ENCODE measurements at regions not wholly inside any gene's neighbourhood (a gene's known extent, or its start where the extent isn't known, plus 50 kb on each side); places are given as distances from the start of the nearest gene placed in this dataset.

GRCh38 chr10:21191512-21191911, 294.4 kb upstream of the NEBL start:
- TF ChIP-seq SREBF2 (IDR thresholded peaks at IDR 0.05; ENCODE audit: low read length) (no peak), CTCF (IDR thresholded peaks at IDR 0.05 in 2 of 3, conservative IDR thresholded peaks at IDR 0.05 in 1 of 3; ENCODE audit: control insufficient read depth in 2 of 3, extremely low read depth in 1 of 3, insufficient read depth in 1 of 3, low read depth in 3 of 3, low read length in 3 of 3) (no peak), MAX (IDR thresholded peaks at IDR 0.05; ENCODE audit: low read depth, low read length) (no peak), POU2F2 (IDR thresholded peaks at IDR 0.05; ENCODE audit: borderline replicate concordance, low read depth, low read length) (no peak), GABPA (IDR thresholded peaks at IDR 0.05; ENCODE audit: low read depth) (no peak), PML (IDR thresholded peaks at IDR 0.05; ENCODE audit: low read length) (no peak), JUND (IDR thresholded peaks at IDR 0.05; ENCODE audit: low read depth, low read length) (no peak), POLR2AphosphoS2 (IDR thresholded peaks at IDR 0.05; ENCODE audit: low read depth, low read length) (no peak), KDM1A (IDR thresholded peaks at IDR 0.05; ENCODE audit: borderline replicate concordance) (no peak), STAT3 (IDR thresholded peaks at IDR 0.05; ENCODE audit: low read depth, low read length) (no peak), ZBTB33 (IDR thresholded peaks at IDR 0.05) (no peak)
